Dermis blood vessel endothelial cell (primary cell): ENCODE measurements at regions not wholly inside any gene's neighbourhood (a gene's known extent, or its start where the extent isn't known, plus 50 kb on each side); places are given as distances from the start of the nearest gene placed in this dataset.

Experiments used
- DNase-seq: peaks from one replicate; pipeline ENCODE4 v3.0.0; 2010

DNA sequence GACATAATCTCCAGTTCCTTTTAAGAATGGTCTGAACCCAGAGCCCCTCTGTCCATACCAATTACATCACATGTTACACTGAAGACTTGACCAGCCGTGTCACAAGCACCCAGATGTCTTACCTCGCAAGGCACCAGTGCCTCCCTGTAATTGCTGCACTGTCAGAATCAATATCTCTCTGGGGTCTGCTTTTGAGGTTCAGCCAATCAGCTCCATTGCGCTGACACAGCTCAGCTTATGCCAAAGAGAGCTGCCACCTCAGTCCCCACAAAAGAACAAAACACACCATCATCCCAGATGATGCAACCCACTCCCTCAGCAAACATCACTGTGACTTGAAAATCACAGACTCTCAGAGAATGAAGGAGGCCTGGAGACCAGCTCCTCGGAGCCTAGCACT lies 82.5 kb upstream of the SORBS2 start:
- DNase-seq, result no peak

DNA sequence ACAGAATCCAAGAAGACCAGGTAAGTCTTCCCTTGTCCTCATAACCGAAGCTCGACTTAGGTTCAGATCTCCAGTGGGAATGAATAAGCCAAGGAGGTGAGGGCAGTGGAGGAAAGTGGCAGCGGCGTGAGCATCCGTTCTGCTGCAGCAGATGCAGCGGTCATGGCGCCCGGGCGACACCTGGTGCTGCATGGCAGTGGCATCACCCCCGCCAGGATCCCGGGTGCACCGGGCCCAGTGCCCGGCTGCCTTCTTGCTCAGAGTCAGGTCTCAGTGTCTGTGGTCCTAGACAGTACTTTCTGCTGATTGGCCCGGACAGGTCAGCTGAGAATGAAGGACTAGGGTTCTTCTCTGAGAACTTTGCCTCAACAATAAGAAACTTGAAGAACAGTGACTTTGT lies 83.4 kb upstream of the SORBS2 start:
- no peak for DNase-seq

DNA sequence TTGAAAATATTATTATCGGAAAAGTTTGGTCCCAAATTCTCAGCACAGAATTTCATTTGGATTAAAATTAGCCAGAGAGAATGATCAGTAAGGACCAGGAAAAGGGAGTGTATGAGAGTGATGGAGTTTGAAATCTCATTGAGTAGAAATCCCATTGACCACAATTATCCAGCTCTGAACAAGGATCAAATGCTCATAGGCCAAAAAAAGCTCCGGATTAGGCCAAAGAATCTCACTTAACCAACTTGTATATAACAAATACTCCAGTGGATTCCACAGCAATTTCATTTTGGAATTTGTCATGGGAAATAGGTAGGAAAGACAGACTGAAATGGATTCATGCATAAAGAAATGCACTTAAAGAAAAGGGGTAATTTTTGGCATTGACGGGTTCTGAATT lies 83.9 kb upstream of the SORBS2 start:
- DNase-seq, result no peak

DNA sequence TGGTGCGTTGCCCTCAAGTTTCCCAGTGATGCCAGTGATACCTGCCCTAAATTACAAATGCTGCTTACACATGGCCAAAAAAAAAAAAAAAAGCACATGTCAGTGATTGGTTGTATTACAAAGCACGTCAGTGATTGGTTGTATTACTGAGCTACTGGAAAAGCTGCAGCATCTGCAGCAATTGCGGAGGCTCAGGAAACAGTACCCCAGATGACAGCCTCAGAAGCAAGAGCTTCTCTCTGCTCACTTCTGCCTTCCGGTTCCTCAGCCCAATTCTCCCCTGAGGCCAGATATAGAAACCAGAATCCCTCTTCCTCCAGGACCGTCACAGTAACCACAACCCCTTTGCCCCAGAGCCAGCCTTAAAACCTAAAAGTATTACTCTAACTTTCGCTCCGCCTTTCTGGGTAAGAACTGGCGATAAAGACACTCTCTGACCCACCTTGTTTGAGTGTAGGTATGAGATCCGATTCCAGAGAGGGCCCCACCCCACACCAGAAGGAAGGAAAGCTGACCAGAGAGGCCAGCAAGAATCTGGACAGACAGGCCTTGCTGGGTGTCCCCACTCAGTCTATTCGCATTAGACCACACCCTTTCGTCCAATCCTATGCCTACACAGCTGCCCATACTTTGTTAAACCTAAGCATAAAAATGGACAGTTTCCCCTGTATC lies 85.0 kb upstream of the SORBS2 start:
- no peak for DNase-seq

DNA sequence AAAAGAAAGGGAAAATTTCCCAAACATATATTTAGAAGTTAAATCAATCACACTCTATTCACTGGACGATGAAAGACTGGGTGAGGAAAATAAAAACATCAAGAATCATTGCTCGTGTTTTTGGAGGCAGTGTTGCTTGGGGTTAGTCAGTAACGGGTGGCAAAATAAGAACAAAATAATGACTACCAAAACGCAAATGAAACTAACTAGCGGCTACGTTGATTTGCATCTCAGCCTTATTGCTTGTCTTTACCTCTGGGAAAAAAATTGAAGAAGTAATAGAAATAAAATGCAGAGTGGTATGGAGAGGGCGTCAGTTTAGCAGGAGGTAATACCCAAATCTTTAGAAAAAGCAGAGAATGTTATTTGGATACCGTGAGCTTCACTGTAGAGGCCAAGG lies 86.4 kb upstream of the SORBS2 start:
- no peak for DNase-seq

DNA sequence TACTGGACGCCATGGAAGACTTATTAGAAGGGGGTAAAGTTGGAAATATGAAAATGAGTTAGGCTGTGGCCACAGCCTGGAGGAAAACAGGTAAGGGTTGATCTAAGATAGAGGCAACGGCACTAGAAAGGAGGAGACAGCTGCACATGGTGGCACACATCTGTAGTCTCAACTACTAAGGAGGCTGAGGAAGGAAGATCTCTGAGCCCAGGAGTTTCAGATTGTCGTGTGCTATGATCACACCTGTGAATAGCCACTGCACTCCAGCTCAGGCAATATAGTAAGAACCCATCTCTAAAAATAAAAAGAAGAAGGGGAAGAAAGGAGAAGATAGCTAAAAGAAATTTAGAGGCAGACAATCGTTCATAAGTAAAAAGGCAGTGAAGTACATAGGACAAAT lies 87.8 kb upstream of the SORBS2 start:
- DNase-seq, result no peak

DNA sequence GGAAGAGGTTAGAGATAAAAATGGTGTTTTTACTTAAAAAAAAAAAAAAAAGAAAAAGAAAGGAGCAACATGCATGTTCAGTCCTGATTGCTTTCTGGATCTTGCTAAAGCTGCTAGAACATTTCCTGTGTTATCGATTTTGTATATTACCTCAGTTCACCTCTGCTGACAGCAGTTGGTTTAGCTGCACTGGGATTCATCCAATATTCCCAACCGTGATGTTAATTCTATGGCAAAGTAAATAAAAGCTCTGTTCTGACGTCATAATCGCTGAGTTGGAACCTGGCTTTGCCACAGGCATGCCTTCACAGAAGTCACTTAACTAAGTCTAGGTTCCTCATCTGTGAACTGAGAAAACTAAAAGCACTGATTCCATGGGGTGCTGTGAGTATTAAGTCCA lies 90.7 kb upstream of the SORBS2 start:
- DNase-seq, result no peak

DNA sequence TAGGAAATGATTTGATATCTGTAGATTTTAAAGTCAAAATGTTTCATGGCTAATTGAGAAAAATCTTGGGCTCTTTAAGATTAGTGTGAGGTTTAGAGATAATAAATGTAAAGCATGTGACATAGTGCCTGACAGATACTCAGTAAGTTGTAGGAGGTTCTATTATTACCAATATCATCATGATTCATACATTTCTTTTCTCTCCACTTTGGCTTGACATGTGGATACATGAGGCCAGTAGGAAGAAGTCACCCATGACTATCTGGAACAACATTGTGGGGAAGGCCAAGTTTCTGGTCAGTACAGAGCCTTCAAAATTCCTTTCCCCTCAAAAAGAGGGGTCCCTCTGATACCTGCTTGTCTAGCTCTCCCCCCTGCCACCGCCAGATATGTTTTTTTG lies 91.2 kb upstream of the SORBS2 start:
- DNase-seq, result no peak

DNA sequence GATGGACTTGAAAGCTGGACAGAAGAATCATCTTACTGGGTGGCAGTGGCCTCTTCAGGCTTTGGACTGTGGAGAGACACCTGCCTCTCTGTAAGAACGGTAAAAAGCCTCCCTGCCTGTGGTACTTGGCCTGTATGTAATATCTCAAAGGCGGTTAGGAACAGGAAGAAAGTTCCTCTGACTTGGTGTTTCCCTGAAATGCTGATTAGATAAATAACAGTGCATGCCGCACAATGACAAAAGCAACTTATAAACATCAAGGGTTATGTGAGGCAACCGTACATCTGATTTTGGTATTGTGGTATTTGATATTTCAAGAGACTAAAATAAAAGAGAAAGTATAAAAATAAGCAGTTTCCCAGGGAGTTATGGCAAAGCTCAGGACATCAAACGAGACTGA lies 92.4 kb upstream of the SORBS2 start:
- no peak for DNase-seq

DNA sequence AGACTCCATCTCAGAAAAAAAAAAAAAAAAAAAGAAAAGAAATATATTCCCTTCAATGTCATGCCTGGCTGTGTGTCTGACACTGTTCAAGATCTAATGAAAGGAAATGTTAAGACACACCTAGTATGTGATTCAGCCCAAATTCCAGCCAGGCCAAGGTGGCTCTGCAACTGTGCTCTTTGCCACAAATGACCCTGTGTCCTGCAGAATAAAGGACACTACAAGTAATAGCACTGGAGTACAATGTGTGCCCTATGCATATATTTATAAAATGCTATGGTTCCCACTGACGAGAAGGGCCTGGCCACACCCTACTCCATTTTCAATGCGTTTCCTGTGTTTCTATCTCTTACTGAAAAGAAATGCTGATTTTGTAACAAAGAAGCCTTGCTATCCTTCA lies 98.0 kb upstream of the SORBS2 start:
- DNase-seq, result no peak

DNA sequence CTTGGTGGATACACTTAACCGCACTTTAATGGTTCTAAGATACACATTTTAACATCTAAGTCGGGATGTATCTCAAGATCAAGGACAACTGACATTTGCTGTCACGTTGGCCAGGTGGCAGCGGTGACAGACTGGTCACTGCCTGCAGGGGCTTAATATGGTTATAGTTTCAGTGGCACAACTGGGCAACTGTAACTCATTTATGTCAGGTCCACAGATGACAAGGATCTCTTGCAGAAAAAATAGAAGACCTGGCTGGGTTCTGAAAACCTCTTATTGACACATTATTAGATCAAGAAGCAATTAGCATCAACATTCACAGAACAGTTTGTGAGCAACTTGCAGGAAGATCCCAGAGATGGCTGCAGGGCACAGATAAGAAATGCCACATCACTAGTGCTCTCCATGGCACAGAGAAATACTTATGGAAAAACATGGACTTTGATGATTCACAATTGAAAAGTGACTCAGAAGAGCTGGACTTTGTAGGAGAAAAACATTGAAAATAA lies 99.6 kb upstream of the SORBS2 start:
- DNase-seq, result peak; percentile 39

DNA sequence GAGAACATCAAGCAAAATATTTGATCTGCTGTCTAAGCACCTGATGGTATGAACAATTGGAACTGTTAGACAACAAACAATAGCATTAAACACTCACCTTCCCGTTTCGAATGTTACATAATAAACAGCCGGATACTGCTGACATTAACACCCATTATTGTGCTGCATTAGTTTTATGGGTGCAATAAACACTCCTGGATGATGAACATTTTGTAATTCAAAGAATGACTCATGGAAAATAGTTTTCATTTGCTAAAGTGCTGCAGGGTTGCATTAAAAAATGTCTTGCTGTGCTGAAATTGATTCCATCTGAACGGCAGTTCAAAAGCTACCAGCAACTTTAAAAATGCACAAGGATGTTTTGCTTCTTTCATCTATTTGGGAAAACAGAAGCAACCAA lies 100.8 kb upstream of the SORBS2 start:
- DNase-seq, result peak; percentile 60

DNA sequence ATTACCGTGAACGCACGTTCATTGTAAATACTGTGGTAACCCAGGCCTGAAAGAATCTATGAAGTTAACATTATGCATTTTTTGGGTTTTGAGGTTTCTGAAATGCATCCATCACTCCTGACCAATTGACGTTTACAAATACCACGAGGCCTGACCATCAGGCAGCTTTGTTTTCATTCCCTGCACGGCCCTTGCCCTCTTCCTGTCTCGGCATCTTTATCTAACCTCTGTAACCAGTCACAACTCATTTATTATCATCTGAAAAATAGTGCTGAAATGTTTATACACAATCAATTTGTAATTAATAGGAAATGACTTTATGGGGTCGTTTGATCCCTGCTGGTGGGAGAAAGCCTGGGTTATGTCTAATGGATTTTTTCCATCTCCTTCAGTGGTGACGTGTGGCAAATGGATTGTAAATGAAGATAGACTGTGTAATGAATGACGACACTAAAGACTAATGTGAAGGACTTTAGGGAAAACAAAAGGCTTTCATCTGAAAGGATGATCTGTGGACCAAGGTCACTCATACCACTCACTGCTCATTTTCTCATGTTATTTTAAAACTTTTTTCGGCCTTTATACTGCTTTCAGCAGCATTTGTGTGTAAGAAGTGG lies 102.7 kb upstream of the SORBS2 start:
- no peak for DNase-seq

DNA sequence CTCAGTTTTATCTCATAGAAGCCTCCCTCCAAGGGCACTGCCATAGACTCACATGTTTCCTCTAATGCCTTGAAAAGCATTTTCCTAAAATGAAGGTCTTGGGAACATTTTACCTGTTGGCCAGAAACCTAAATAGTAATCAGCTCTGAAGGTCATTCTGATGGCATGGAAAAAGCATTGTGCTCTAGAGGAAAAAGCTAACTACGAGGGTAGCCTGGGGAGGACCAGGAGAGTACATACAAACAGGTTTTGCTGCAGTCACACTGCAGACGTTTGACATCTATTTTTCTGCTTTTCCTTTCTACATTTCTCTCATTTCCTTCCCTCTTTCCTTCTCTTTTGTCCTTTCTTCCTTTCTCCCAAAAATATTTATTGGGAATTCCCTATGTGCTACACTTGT lies 103.3 kb upstream of the SORBS2 start:
- DNase-seq, result no peak

DNA sequence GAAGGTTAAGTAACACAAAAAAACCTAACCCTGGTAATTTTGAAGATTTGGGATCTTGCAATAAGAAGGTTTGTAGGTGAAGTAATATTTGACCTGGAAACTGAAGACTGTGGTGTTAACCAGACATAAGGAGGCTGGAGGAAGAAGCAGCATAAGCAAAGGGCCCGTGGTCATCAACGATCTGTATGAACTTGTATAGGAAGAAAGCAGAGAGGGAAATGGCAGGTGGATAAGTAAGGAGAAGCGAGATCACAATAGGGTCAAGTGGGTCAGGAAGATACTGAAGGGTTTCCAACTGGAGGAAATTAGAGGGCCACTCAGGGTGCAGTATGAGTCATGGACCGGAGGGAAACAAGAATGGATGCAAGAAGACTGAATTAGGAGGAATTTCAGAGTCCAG lies 103.8 kb upstream of the SORBS2 start:
- peak; percentile 8 for DNase-seq

DNA sequence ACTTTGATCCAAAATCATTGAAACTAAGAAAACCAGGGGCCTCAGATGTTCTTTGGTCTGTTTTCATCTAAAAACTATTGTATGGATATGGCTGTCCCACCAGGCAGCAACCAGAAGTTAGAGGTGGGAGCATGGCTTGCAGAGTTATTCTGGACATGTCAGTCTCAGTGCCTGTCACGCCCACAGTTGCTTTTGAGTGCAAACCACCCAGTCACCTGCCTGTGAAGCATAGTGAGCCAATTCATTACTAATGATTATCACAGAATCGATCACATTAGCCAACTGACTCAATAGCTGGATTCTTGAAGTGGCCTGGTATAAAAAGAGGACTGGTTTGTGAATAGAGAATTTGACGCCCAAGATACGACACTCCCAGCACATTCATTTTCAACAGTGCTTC lies 104.2 kb upstream of the SORBS2 start:
- DNase-seq, result no peak

DNA sequence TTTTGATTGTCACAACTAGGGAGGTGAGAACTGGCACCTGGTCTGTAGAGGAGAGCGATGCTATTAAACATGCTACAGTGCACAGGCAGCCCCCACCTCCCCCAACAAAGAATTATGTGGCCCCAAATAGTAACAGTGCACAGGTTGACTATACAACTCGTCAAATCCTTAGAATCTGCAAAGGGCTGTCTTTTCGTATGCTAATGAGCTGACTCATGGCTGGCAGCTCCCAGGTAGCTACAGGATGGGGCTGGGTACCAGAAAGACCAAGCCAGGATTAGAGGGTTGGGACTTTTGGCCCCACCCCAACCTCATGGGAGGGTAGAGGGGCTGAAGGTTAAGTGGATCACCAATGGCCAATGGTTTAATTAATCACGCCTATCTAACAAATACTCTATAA lies 104.7 kb upstream of the SORBS2 start:
- no peak for DNase-seq

DNA sequence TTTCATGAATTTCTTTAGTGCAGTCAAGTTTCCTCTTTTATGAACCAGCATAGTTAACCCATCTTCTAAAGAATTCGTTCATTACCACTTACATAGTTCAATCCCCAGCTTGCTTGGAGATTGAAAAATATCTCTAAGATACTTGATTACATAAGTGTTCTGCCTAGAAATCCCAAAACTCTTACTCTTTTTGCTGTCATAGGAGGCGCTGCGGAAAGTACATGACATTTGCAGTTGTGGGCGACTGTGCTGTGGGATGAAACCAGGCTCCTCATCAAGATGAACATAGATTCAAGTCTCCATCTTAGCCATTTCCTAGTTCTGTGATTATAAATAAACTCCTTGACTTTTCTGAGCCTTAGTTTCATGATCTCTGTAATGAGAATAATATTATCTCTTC lies 107.1 kb upstream of the SORBS2 start:
- no peak for DNase-seq

DNA sequence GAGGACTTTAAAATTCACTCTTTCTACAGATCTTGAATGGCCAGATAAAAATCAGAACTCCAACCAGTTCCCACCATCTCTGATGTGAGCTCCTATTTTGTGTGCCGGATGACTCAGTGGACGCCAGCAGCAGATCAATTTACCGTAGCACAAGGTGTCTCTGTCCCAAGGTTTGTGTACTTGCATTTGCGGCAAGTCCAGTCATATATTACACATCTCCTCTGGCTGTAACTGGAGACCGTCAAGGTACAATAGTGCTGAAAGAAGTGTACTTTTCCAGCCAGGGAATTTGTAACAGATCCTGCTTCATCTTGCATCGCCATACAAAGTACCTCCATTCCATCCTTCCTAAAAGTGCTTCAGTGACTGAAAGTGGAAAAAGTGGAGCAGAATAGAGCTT lies 108.2 kb upstream of the SORBS2 start:
- DNase-seq, result no peak

DNA sequence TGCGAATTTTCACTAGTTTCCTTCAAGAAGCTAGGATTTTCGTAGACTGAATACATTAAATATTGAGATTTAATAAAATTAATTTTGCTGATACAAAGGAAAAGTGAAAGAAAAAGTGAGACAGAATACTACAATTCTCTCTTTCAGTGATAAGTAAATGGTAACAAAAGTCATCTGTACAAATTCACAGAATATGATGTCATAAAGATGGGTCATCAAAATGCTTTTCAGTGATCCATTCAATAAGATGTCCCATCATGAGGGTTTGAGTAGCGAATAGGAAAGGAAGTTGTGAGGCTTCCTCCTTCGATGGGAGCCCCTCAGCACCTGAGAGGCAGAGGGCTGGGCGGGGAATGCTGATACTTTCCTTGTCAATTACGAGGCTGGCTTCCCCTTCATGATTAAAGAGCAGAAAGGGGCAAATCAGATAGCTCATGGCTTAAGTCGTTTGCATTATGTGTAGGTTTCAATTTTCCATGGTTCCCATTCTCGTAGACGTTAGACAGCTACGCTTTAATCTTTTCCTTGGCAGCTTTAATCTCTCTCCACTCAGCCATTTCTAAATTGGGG lies 108.8 kb upstream of the SORBS2 start:
- DNase-seq, result no peak

DNA sequence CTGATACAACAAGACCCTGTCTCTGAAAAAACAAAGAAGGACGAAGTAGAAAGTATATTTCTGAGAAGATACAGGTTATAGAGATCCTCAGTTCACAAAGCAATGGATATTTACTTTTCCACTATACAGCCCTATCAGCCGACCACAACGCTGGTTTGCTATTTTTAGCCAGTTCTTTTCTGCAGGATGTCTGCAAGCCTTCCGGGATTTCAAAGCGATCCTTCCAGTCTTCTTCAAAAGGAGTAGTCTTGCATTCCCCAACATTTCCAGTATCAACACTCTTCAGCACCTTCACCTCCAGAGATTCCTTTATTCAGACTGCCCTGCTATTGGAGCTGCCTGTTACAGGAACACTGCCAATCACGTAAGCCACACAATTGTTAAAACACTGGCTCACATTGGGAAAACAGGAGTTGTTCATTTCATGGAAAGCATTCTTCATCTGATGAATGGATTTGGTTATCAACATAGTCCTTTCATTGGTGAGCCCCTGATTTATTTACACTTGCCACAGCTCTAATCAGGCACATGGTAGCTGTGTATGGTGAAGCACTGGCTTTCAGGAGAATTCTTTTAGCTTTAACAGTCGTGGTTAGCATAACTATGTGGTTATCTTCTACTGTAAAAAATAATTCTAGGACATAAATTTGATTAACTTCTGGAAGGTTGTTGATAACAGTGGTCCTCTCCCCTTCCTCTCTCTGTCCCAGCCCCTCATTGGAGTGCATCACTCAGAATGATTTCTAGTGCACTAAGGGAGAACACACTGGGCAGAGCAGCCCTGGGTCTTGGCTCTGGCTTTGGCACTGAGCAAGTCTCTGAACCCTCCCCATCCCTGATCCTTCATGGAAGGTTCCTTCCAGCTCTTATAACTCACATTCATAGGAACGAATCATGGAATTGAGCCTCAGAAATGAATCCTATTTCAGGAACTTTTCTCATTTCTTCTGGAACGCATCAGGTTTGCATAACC lies 109.9 kb upstream of the SORBS2 start:
- DNase-seq, result peak; percentile 16

DNA sequence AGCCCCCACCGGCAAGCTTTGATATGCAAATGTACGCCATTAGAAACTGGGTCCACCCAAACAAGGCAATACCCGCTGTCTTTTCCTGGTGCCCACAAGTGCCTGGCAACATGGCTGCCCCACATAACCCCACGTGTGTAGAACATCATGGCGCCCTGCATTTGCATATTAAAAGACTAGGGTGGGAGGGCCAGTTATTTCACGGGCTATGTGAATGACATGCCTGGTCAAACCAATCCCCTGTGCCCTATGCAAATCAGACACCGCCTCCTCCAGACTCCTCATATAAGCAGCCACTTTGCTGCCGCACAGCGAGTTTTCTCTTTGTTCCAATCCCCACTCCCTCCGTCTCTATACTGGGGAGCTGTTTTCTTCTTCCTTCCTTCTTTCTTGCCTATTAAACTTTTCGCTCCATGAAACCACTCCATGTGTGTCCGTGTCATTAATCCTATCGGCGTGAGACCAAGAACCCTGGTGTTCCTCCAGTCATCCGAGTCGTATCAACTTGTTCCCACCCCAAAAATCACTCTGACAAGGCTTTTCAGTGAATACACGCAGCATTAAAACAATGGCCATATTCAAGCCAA lies 112.6 kb upstream of the SORBS2 start:
- DNase-seq, result no peak

DNA sequence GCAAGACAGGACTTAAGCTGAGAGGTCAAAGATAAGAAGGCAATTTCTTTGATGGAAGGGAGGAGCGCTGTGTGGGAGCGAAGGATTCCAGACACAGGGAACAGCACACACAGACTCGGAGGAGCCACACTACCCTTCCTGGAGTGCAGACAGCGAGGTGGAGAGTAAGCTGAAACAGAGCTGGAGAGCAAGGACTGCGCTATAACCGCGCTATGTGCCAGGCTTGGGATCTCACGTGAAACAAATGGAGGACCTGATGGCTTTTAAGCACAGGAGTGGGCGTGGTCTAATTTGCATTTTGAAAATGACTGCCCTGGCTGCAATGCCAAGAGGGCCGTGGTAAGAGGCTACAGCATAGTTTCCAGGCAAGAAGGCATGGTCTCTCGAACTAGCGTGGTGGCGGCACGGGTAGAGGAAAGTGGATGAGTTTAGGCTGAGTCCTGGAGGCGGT lies 113.9 kb upstream of the SORBS2 start:
- no peak for DNase-seq
